GM23248 (cell line): ENCODE measurements at regions not wholly inside any gene's neighbourhood (a gene's known extent, or its start where the extent isn't known, plus 50 kb on each side); places are given as distances from the start of the nearest gene placed in this dataset.

Experiments
- DNase-seq: peaks from one replicate; pipeline ENCODE4 v3.0.0-alpha.2; 2015
- H2AFZ ChIP-seq: fragments of 200-600 bp; sonication (generic); 2 replicates; pipeline ENCODE4 v1.6.1; 2016; ENCODE audit warnings: antibody characterized with exemption
- H3F3A ChIP-seq: fragments of 200-600 bp; sonication (generic); 2 replicates; pipeline ENCODE4 v1.6.1; 2016; ENCODE audit warnings: mild to moderate bottlenecking, antibody characterized with exemption, mixed run types; ENCODE audit not compliant: insufficient read depth
- H3K27ac ChIP-seq: fragments of 200-600 bp; sonication (generic); 2 replicates; pipeline ENCODE4 v1.5.1; 2016; ENCODE audit warnings: mild to moderate bottlenecking
- H3K27me3 ChIP-seq: fragments of 200-600 bp; sonication (generic); replicated peaks from 2 replicates; pipeline ENCODE4 v1.6.1; 2016; ENCODE audit warnings: mild to moderate bottlenecking; ENCODE audit not compliant: insufficient read depth
- H3K36me3 ChIP-seq: fragments of 200-600 bp; sonication (generic); 2 replicates; pipeline ENCODE4 v1.6.1; 2016; ENCODE audit warnings: low read depth, mild to moderate bottlenecking
- H3K4me1 ChIP-seq: fragments of 200-600 bp; sonication (generic); 2 replicates; pipeline ENCODE4 v1.6.1; 2016; ENCODE audit warnings: mild to moderate bottlenecking; ENCODE audit not compliant: insufficient read depth
- H3K4me2 ChIP-seq: fragments of 200-600 bp; sonication (generic); one replicate; pipeline ENCODE4 v1.6.1; 2016; ENCODE audit warnings: mild to moderate bottlenecking; ENCODE audit not compliant: unreplicated experiment
- H3K4me3 ChIP-seq: fragments of 200-600 bp; sonication (generic); 2 replicates; pipeline ENCODE4 v1.5.1; 2016; ENCODE audit warnings: mild to moderate bottlenecking
- H3K79me2 ChIP-seq: fragments of 200-600 bp; sonication (generic); 2 replicates; pipeline ENCODE4 v1.6.1; 2016; ENCODE audit warnings: mild to moderate bottlenecking; ENCODE audit not compliant: insufficient read depth
- H3K9ac ChIP-seq: fragments of 200-600 bp; sonication (generic); 2 replicates; pipeline ENCODE4 v1.6.1; 2016; ENCODE audit warnings: mild to moderate bottlenecking
- H3K9me2 ChIP-seq: fragments of 200-600 bp; sonication (generic); 2 replicates; pipeline ENCODE4 v1.6.1; 2016; ENCODE audit warnings: mixed run types, mild to moderate bottlenecking, moderate library complexity; ENCODE audit not compliant: insufficient read depth
- H3K9me3 ChIP-seq: fragments of 200-600 bp; sonication (generic); one replicate; pipeline ENCODE4 v1.6.1; 2017; ENCODE audit warnings: low read depth
- H4K20me1 ChIP-seq: fragments of 200-600 bp; sonication (generic); 2 replicates; pipeline ENCODE4 v1.6.0; 2016; ENCODE audit not compliant: insufficient read depth
- EZH2 ChIP-seq: fragments of 200-600 bp; sonication (generic); IDR thresholded peaks from 2 replicates; pipeline ENCODE4 v1.6.1; 2018; ENCODE audit warnings: antibody characterized with exemption, mild to moderate bottlenecking; ENCODE audit not compliant: insufficient read depth, poor library complexity, severe bottlenecking
- EZH2phosphoT487 ChIP-seq: fragments of 200-600 bp; sonication (generic); IDR thresholded peaks from 2 replicates; pipeline ENCODE4 v1.6.1; 2018; ENCODE audit warnings: antibody characterized with exemption, moderate library complexity, mild to moderate bottlenecking, low read depth; ENCODE audit not compliant: insufficient read depth
- WGBS, 2 experiments: methylation state at CpG; one replicate each; pipeline ENCODE4 v1.1.6; 2015 to 2017; ENCODE audit warnings: low lambda C conversion rate in 2 of 2, low coverage in 1 of 2; ENCODE audit errors: missing lambda C conversion rate in 2 of 2; 5-methylcytosine and 5-hydroxymethylcytosine counted together
- in situ Hi-C: fragments of 300-500 bp; cut with MboI; formaldehyde crosslinking; loops from 2 replicates; pipeline ENCODE4 v1.15.0; 2020

- peak; percentile 71 for DNase-seq
- Histone ChIP-seq H3K27ac (peak overlapping the region; percentile 26), H3K4me3 (peak overlapping the region; percentile 32), H3K36me3 (no peaks in the 10 kb centered on the region), H3K79me2 (no peaks in the 10 kb centered on the region), H2AFZ (peak overlapping the region; percentile 56), H3K9me2 (no peaks in the 10 kb centered on the region), H3K27me3 (no peaks in the 10 kb centered on the region), H3K4me2 (peak overlapping the region; percentile 58), H3F3A (peaks cover 16% of the 10 kb centered on the region), H4K20me1 (no peaks in the 10 kb centered on the region), H3K9me3 (no peaks in the 10 kb centered on the region), H3K9ac (0 out of 2 replicates have a peak overlapping the region, but pooled peaks have one; percentile 4), H3K4me1 (peaks cover 41% of the 10 kb centered on the region)
- TF ChIP-seq EZH2phosphoT487 (no peak), EZH2 (no peak)
- in situ Hi-C loops: no loop called here
- WGBS, 2 experiments: 0 to 2% methylated on average over 2 of the region's 2 CpGs
Measured at GRCh38 chr10:52621635-52622079, 150.9 kb downstream of the MBL2 start.

- Histone ChIP-seq H3K27ac (no peak overlapping the region), H3K4me1 (peaks cover 27% of the 10 kb centered on the region), H3K9me2 (no peaks in the 10 kb centered on the region), H3K79me2 (no peaks in the 10 kb centered on the region), H3K9me3 (no peaks in the 10 kb centered on the region), H3K27me3 (no peaks in the 10 kb centered on the region), H3K4me2 (no peak overlapping the region), H2AFZ (peak overlapping the region; percentile 42), H3K9ac (no peak overlapping the region), H4K20me1 (no peaks in the 10 kb centered on the region), H3K4me3 (no peak overlapping the region), H3F3A (peaks cover 16% of the 10 kb centered on the region), H3K36me3 (no peaks in the 10 kb centered on the region)
- WGBS, 2 experiments: 95 to 98% methylated on average over 2 of the region's 2 CpGs
- DNase-seq: no peak
- in situ Hi-C loops: no loop called here
- TF ChIP-seq EZH2phosphoT487: no peak
- TF ChIP-seq EZH2: no peak
Measured at GRCh38 chr10:52623761-52624160, 148.8 kb downstream of the MBL2 start.

GRCh38 chr10:52627279-52627678, 145.3 kb downstream of the MBL2 start:
- H4K20me1 ChIP-seq: no peaks in the 10 kb centered on the region
- H3K4me3 ChIP-seq: no peak overlapping the region
- no peak for DNase-seq
- in situ Hi-C loops: no loop called here
- no peaks in the 10 kb centered on the region for H3K9me2 ChIP-seq
- H3K27me3 ChIP-seq: no peaks in the 10 kb centered on the region
- no peaks in the 10 kb centered on the region for H3K36me3 ChIP-seq
- H3K9me3 ChIP-seq: no peaks in the 10 kb centered on the region
- TF ChIP-seq EZH2phosphoT487 (no peak), EZH2 (no peak)
- H3K4me2 ChIP-seq: no peak overlapping the region
- H3K9ac ChIP-seq: no peak overlapping the region
- H3K4me1 ChIP-seq: peaks cover 7% of the 10 kb centered on the region
- no peak overlapping the region for H2AFZ ChIP-seq
- H3K27ac ChIP-seq: no peak overlapping the region
- no peaks in the 10 kb centered on the region for H3F3A ChIP-seq
- no peaks in the 10 kb centered on the region for H3K79me2 ChIP-seq

DNA sequence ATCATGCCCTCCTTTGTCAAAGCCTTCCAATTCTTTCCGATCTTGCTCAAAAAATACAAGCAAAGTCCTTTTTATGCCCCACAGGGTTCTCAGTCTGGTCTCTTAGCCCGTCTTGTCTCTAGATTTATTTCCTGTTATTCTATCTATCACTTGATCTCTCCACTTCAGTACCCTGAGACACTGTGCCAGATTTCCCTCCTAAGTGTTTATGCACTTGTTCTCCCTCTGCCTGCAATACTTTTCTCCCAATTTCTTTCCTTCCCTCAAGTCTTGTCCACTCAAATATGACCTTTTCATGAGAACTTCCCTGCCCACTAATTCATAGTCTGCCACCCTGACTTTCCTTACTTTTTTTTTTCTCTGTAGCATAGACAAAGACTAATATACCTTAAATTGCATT, 141.4 kb downstream of the MBL2 start:
- TF ChIP-seq EZH2phosphoT487 (no peak), EZH2 (no peak)
- WGBS, 2 experiments: 68 to 71% methylated on average over 2 of the region's 2 CpGs
- Histone ChIP-seq H2AFZ (no peak overlapping the region), H3K4me1 (no peaks in the 10 kb centered on the region), H3K36me3 (no peaks in the 10 kb centered on the region), H4K20me1 (no peaks in the 10 kb centered on the region), H3F3A (no peaks in the 10 kb centered on the region), H3K4me3 (no peak overlapping the region), H3K27ac (no peak overlapping the region), H3K9me3 (no peaks in the 10 kb centered on the region), H3K4me2 (no peak overlapping the region), H3K9ac (no peak overlapping the region), H3K9me2 (no peaks in the 10 kb centered on the region; the same call in 1 of the 2 replicates), H3K79me2 (no peaks in the 10 kb centered on the region), H3K27me3 (no peaks in the 10 kb centered on the region)
- in situ Hi-C loops: no loop called here
- no peak for DNase-seq

DNA sequence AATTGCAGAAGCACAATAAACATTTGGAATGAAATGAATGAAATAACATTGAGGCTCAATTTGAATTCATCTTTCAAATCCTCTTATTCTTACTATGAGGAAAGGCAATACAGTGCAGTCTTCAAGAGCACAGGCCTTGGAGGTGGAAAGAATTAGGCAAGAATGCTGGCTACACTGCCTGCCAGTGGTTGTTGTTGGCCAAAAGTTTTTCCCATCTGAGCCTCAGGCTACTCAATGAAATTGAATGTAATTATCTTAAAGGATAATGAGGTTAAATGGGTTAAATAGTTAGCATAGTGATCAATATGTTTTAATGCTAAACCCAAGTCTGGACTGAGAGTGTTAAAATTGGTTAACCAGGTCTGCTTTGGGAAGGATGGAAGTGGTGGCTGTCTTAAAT, 140.9 kb downstream of the MBL2 start:
- H3K9me3 ChIP-seq: no peaks in the 10 kb centered on the region
- no peaks in the 10 kb centered on the region for H3K4me1 ChIP-seq
- in situ Hi-C loops: no loop called here
- H3K9me2 ChIP-seq: no peaks in the 10 kb centered on the region; the same call in 1 of the 2 replicates
- no peaks in the 10 kb centered on the region for H4K20me1 ChIP-seq
- H3K27me3 ChIP-seq: no peaks in the 10 kb centered on the region
- no peak overlapping the region for H3K27ac ChIP-seq
- no peak overlapping the region for H3K4me3 ChIP-seq
- DNase-seq: no peak
- TF ChIP-seq EZH2phosphoT487: no peak
- no peak for TF ChIP-seq EZH2
- H3K4me2 ChIP-seq: no peak overlapping the region
- H3K9ac ChIP-seq: no peak overlapping the region
- H3K36me3 ChIP-seq: no peaks in the 10 kb centered on the region
- H3F3A ChIP-seq: no peaks in the 10 kb centered on the region
- H2AFZ ChIP-seq: no peak overlapping the region
- H3K79me2 ChIP-seq: no peaks in the 10 kb centered on the region
